HG03460 (cell line): ENCODE measurements at regions not wholly inside any gene's neighbourhood (a gene's known extent, or its start where the extent isn't known, plus 50 kb on each side); places are given as distances from the start of the nearest gene placed in this dataset.

ENCODE experiments used
- ATAC-seq: cut with Tn5 transposase; IDR thresholded peaks from one replicate; pipeline ENCODE4 v1.9.1; 2021; ENCODE audit not compliant: unreplicated experiment

GRCh38 chr2:38430196-38430595, 53.1 kb upstream of the ATL2 start:
- no peak for ATAC-seq

DNA sequence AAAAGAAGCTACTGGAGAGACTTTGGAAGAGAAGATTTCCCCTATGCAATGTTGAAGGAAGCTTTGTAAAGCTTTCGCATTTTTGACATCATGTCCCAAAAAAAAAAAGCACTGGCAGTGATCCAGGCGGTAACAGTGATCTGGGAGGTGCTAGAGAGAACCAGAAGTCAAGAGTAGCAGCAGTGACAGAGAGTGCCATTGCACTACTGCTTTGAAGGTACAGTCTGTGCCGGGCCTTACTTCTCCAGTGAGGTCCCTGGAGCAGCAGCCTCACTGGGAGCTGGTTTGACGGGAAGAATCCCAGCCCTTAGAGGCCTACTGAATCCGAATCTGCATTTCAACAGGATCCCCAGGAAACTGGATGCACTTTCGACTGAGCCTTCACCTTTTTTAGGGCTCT, 50.9 kb upstream of the ATL2 start:
- no peak for ATAC-seq

DNA sequence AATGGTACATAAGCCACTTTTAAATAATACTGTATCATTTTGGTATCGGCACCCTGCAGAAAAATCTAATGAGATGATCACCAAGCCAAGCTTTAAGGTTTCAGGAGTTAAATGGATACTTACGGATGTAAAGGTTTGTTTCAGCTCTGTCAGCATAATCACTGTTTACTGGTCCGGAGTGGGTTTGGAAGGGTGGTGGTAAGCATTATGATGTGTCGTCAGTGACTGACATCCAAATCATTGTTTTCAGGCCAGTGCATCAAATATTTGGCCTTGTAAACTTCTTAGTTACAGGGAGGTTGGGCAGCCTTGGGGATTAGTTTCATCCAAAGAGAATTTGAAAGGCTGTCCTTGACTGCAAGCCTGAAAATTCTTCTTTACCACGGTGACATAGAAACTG, 50.0 kb upstream of the ATL2 start:
- ATAC-seq: no peak
